WERI-Rb-1 (cell line): ENCODE measurements at regions not wholly inside any gene's neighbourhood (a gene's known extent, or its start where the extent isn't known, plus 50 kb on each side); places are given as distances from the start of the nearest gene placed in this dataset.

Experiments
- DNase-seq: peaks from one replicate; pipeline ENCODE4 v3.0.0-alpha.2; 2020
- H3K27ac ChIP-seq: fragments of 250-450 bp; sonication (Bioruptor Pico); 2 replicates; pipeline ENCODE4 v1.5.1; 2020; ENCODE audit warnings: mild to moderate bottlenecking, moderate library complexity
- H3K27me3 ChIP-seq: fragments of 250-450 bp; sonication (Bioruptor Pico); 2 replicates; pipeline ENCODE4 v1.5.1; 2021; ENCODE audit warnings: mild to moderate bottlenecking, low read depth, moderate library complexity; ENCODE audit not compliant: insufficient read depth, severe bottlenecking
- H3K36me3 ChIP-seq: fragments of 250-450 bp; sonication (Bioruptor Pico); 2 replicates; pipeline ENCODE4 v1.5.1; 2020; ENCODE audit warnings: mild to moderate bottlenecking, moderate library complexity
- H3K4me3 ChIP-seq: 2 replicates; pipeline ENCODE4 v1.5.1; 2011; ENCODE audit warnings: low read depth, mild to moderate bottlenecking, control low read depth, low read length
- H3K9me3 ChIP-seq: fragments of 250-450 bp; sonication (Bioruptor Pico); 2 replicates; pipeline ENCODE4 v1.5.1; 2021; ENCODE audit warnings: mild to moderate bottlenecking, moderate library complexity; ENCODE audit not compliant: severe bottlenecking
- TF ChIP-seq, protein P1 (sequence below): IDR thresholded peaks from 2 replicates; pipeline ENCODE4 v1.5.1; 2011; ENCODE audit warnings: low read depth, mild to moderate bottlenecking, control low read depth, inconsistent platforms, low read length

DNA sequence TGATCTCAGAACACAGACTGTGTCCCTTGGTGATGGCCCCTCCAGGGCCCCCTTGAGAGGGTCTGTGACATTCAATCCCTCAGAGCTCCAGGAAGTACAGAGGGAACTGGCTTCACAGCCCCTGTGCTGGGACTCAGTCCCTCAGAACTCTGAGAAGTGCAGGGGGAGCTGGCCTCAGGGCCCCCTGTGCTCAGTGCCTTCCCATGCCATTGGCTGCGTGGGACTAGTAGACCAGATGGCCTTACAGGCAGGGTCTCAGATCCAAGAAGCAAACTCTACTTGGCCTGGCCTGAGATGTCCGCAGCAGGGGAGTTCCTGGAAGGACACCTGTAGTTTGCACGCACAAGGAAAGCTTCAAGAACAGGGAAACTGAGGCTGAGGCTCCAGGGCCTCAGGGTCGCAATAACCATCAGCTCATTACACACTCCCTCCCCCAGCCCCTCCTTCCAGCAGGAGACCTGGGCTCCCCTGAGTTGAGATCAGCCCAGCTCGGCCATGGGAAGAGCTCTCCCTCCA lies 138.4 kb downstream of the BRD1 start:
- TF ChIP-seq, protein P1, sequence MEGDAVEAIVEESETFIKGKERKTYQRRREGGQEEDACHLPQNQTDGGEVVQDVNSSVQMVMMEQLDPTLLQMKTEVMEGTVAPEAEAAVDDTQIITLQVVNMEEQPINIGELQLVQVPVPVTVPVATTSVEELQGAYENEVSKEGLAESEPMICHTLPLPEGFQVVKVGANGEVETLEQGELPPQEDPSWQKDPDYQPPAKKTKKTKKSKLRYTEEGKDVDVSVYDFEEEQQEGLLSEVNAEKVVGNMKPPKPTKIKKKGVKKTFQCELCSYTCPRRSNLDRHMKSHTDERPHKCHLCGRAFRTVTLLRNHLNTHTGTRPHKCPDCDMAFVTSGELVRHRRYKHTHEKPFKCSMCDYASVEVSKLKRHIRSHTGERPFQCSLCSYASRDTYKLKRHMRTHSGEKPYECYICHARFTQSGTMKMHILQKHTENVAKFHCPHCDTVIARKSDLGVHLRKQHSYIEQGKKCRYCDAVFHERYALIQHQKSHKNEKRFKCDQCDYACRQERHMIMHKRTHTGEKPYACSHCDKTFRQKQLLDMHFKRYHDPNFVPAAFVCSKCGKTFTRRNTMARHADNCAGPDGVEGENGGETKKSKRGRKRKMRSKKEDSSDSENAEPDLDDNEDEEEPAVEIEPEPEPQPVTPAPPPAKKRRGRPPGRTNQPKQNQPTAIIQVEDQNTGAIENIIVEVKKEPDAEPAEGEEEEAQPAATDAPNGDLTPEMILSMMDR: no peak
- no peaks in the 10 kb centered on the region for H3K36me3 ChIP-seq
- no peak overlapping the region for H3K4me3 ChIP-seq
- H3K27me3 ChIP-seq: no peaks in the 10 kb centered on the region
- no peak overlapping the region for H3K27ac ChIP-seq
- DNase-seq: no peak
- peaks cover 5% of the 10 kb centered on the region for H3K9me3 ChIP-seq

DNA sequence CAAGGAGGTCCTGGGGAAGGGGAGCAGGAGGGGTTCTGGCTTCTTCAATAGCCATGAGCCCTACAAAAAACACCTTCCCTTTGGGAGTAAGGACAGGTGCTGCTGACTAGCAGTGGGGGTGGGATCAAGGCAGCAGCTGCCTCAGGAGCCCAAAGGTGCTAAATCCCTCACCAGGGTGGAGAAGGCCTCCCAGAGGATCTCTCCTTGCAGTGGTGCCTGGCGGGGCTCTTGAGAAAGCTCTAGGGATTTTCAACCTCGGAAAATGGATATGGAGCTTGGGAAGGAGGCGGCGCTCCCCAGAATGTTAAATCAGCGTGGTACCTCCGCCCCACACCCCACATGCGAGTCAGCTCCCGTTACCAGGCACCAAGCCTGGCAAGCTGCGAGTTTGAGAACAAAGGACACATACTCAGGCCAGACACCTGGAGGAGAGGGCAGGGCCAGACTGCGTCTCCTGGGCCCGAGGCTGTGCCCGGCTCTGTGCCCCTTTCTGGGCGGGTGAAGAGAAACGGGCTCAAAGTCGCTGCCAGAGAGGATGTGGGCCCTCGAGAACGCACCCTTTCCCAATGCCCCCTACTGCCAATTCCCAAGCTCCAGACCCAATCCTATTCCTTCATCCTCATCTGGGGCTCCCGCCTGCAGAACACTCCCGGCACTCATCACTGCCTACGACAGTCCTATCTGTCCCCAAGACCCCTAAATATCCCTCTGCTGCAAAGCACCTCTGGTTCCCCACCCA lies 139.0 kb downstream of the BRD1 start:
- H3K9me3 ChIP-seq: peaks cover 5% of the 10 kb centered on the region
- H3K27me3 ChIP-seq: no peaks in the 10 kb centered on the region
- H3K4me3 ChIP-seq: no peak overlapping the region
- TF ChIP-seq, protein P1: no peak
- H3K36me3 ChIP-seq: no peaks in the 10 kb centered on the region
- DNase-seq: no peak
- H3K27ac ChIP-seq: no peak overlapping the region

DNA sequence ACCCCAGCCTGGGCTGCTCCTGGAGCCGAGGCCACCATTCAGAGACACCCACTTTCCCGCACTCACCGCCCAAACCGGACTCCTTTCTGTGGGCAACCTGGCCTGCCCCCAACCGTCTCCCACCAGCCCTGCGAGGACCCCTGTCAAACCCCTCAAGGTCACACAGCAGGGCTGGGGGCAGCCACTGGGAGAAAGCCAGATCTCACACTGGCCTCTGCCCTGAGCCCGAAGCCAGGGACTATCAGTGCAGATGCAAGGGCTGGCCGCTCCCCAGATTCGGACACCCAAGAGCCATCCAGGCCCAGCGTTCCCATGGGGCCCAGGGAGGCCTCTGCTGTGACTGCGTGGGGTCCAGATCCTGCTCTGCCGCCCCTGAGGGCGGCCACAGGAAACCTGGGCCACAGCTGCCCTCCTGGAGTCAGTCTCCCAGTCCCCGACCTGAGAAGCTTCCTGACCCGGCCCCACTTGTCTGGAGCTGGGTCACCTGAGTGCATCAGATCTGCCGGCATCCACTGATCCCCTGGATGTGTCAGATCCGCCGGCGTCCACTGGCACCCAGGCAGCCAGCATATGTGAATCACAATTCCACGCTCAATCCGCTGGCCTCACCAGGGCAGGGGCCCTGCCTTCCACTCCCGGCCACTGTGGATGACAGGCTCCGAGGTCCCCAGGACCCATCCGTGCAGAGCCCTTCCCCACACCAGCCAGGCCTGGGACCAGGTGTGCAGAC lies 139.7 kb downstream of the BRD1 start:
- H3K27me3 ChIP-seq: no peaks in the 10 kb centered on the region
- no peak overlapping the region for H3K4me3 ChIP-seq
- peaks cover 5% of the 10 kb centered on the region for H3K9me3 ChIP-seq
- H3K27ac ChIP-seq: no peak overlapping the region
- no peaks in the 10 kb centered on the region for H3K36me3 ChIP-seq
- TF ChIP-seq, protein P1: no peak
- DNase-seq: peak; percentile 67

GRCh38 chr22:49687333-49687732 lies 140.3 kb downstream of the BRD1 start:
- H3K36me3 ChIP-seq: no peaks in the 10 kb centered on the region
- no peaks in the 10 kb centered on the region for H3K27me3 ChIP-seq
- DNase-seq: no peak
- peaks cover 5% of the 10 kb centered on the region for H3K9me3 ChIP-seq
- H3K4me3 ChIP-seq: no peak overlapping the region
- no peak overlapping the region for H3K27ac ChIP-seq
- TF ChIP-seq, protein P1: no peak

GRCh38 chr22:49686495-49687219 lies 141.0 kb downstream of the BRD1 start:
- TF ChIP-seq, protein P1: no peak
- Histone ChIP-seq H3K27ac (no peak overlapping the region), H3K4me3 (no peak overlapping the region), H3K36me3 (no peaks in the 10 kb centered on the region), H3K27me3 (no peaks in the 10 kb centered on the region), H3K9me3 (peaks cover 4% of the 10 kb centered on the region)
- DNase-seq: no peak
